K562 (cell line): ENCODE measurements at regions not wholly inside any gene's neighbourhood (a gene's known extent, or its start where the extent isn't known, plus 50 kb on each side); places are given as distances from the start of the nearest gene placed in this dataset.

Experiments
- ARID1B ChIP-seq: fragments of 450-650 bp; IDR thresholded peaks from 2 replicates; pipeline ENCODE4 v1.6.1; 2016; ENCODE audit warnings: antibody characterized with exemption, mild to moderate bottlenecking, inconsistent platforms
- ATF2 ChIP-seq: sonication (generic); formaldehyde crosslinking; IDR thresholded peaks from 2 replicates; pipeline ENCODE4 v1.8.1; 2022; ENCODE audit warnings: missing genetic modification reagents
- CBFA2T2 ChIP-seq: fragments of 450-650 bp; conservative IDR thresholded peaks from 2 replicates; pipeline ENCODE4 v1.6.1; 2017; ENCODE audit warnings: mild to moderate bottlenecking
- HBP1 ChIP-seq: fragments of 450-650 bp; formaldehyde crosslinking; IDR thresholded peaks from 2 replicates; pipeline ENCODE4 v1.4.0; 2022; ENCODE audit warnings: missing genetic modification characterization
- MTF1 ChIP-seq: fragments of 250-450 bp; sonication (Bioruptor Pico); IDR thresholded peaks from 2 replicates; pipeline ENCODE4 v1.9.0; 2021; ENCODE audit warnings: moderate library complexity, mild to moderate bottlenecking, inconsistent platforms, borderline replicate concordance
- PHTF2 ChIP-seq: fragments of 250-450 bp; sonication (Bioruptor Pico); IDR thresholded peaks from 2 replicates; pipeline ENCODE4 v1.5.0; 2021; ENCODE audit warnings: mild to moderate bottlenecking
- PREB ChIP-seq: sonication (generic); formaldehyde crosslinking; IDR thresholded peaks from 2 replicates; pipeline ENCODE4 v1.8.1; 2023; ENCODE audit warnings: mild to moderate bottlenecking, missing genetic modification reagents
- PRPF4 ChIP-seq: fragments of 200-400 bp; formaldehyde crosslinking; IDR thresholded peaks from one replicate; pipeline ENCODE4 v1.6.1; 2017; ENCODE audit warnings: low read length, low read depth, mild to moderate bottlenecking; ENCODE audit not compliant: insufficient read depth, poor library complexity, severe bottlenecking
- TCF15 ChIP-seq: fragments of 250-450 bp; sonication (Bioruptor Pico); IDR thresholded peaks from 2 replicates; pipeline ENCODE4 v1.8.0; 2022; ENCODE audit warnings: moderate library complexity, mild to moderate bottlenecking, inconsistent platforms
- TCF3 ChIP-seq: sonication (generic); formaldehyde crosslinking; IDR thresholded peaks from 2 replicates; pipeline ENCODE4 v1.4.0; 2020; ENCODE audit warnings: mild to moderate bottlenecking, missing genetic modification reagents
- TRIM25 ChIP-seq: fragments of 450-650 bp; IDR thresholded peaks from 2 replicates; pipeline ENCODE4 v1.7.0; 2016; ENCODE audit warnings: borderline replicate concordance

- no peak for TF ChIP-seq PREB
- no peak for TF ChIP-seq TCF15 (CRISPR knock-in tag)
- TF ChIP-seq PRPF4 = no peak
- no peak for TF ChIP-seq HBP1 (CRISPR knock-in tag)
- no peak for TF ChIP-seq TRIM25
- TF ChIP-seq PHTF2 (CRISPR knock-in tag) = no peak
- TF ChIP-seq ATF2 = no peak
- TF ChIP-seq CBFA2T2 = no peak
- TF ChIP-seq ARID1B = no peak
- no peak for TF ChIP-seq MTF1 (CRISPR knock-in tag)
- TF ChIP-seq TCF3 (CRISPR knock-in tag) = no peak
- TF ChIP-seq, all 486 proteins: peak for 0
Observed at GRCh38 chr4:136650541-136651277, 881.6 kb downstream of the PCDH18 start (continued).
